A673 (cell line): ENCODE measurements at regions not wholly inside any gene's neighbourhood (a gene's known extent, or its start where the extent isn't known, plus 50 kb on each side); places are given as distances from the start of the nearest gene placed in this dataset.

ENCODE experiments used
- EZH2 ChIP-seq: fragments of 200-600 bp; sonication (generic); IDR thresholded peaks from 2 replicates; pipeline ENCODE4 v1.6.1; 2017; ENCODE audit warnings: borderline replicate concordance, low read depth, mild to moderate bottlenecking, mixed read lengths, antibody characterized with exemption, low read length; ENCODE audit not compliant: poor library complexity, severe bottlenecking
- TF ChIP-seq, protein P1 (sequence below): fragments of 300-800, 200-600 bp; sonication (generic); conservative IDR thresholded peaks from 2 replicates; pipeline ENCODE4 v1.5.1; 2017; ENCODE audit warnings: low read depth, mild to moderate bottlenecking, antibody characterized with exemption, low read length, moderate library complexity, mixed read lengths

DNA sequence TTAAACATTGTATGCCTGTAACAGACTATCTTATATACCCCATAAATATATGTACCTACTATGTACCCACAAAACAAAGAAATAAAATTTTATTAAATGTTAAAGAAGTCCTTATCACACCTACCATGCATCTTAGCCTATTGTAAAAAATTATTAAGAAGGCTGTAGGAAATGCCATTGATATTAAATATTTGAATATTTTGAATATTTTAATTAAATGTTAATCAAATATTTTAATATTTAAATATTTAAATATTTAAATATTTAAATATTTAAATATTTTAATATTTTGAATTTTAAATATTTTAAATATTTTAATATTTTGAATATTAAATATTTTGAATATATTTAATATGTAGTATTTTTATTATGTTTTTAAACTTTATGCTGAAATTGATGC is 331.5 kb upstream of the ATP10B start:
- TF ChIP-seq EZH2 = no peak
- TF ChIP-seq, protein P1, sequence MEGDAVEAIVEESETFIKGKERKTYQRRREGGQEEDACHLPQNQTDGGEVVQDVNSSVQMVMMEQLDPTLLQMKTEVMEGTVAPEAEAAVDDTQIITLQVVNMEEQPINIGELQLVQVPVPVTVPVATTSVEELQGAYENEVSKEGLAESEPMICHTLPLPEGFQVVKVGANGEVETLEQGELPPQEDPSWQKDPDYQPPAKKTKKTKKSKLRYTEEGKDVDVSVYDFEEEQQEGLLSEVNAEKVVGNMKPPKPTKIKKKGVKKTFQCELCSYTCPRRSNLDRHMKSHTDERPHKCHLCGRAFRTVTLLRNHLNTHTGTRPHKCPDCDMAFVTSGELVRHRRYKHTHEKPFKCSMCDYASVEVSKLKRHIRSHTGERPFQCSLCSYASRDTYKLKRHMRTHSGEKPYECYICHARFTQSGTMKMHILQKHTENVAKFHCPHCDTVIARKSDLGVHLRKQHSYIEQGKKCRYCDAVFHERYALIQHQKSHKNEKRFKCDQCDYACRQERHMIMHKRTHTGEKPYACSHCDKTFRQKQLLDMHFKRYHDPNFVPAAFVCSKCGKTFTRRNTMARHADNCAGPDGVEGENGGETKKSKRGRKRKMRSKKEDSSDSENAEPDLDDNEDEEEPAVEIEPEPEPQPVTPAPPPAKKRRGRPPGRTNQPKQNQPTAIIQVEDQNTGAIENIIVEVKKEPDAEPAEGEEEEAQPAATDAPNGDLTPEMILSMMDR = no peak
